Mucosa of descending colon (tissue), 3 donors: ENCODE measurements at regions not wholly inside any gene's neighbourhood (a gene's known extent, or its start where the extent isn't known, plus 50 kb on each side); places are given as distances from the start of the nearest gene placed in this dataset.

Experiments
- ATAC-seq: fragments of 200-7000 bp; cut with Tn5 transposase; one replicate; pipeline ENCODE4 v1.9.1; 2020; ENCODE audit warnings: mild to moderate bottlenecking, moderate library complexity
- DNase-seq, 3 donors: peaks; one replicate each; pipeline ENCODE4 v3.0.0-alpha.2; 2020
- H3K36me3 ChIP-seq: fragments of 200-600 bp; one replicate; pipeline ENCODE4 v1.8.0; 2021; ENCODE audit warnings: low read depth, mild to moderate bottlenecking
- H3K4me1 ChIP-seq: fragments of 200-600 bp; one replicate; pipeline ENCODE4 v1.8.0; 2021; ENCODE audit warnings: low read depth, mild to moderate bottlenecking
- H3K4me3 ChIP-seq: fragments of 200-600 bp; one replicate; pipeline ENCODE4 v1.8.0; 2021; ENCODE audit warnings: mild to moderate bottlenecking
- H3K9me3 ChIP-seq: fragments of 200-600 bp; one replicate; pipeline ENCODE4 v1.8.0; 2021; ENCODE audit warnings: mild to moderate bottlenecking
- intact Hi-C, 2 donors: fragments of 100-400 bp; cut with DNase I in 1 of 2; cut with micrococcal nuclease in 1 of 2; formaldehyde crosslinking; loops; one replicate each; pipeline versions ENCODE4 v1.11.0 to v1.11.1; 2022; cut with DNase I, micrococcal nuclease
- TF ChIP-seq, protein P1 (sequence below): fragments of 200-600 bp; IDR thresholded peaks from one replicate; pipeline ENCODE4 v1.8.0; 2022; ENCODE audit warnings: antibody characterized with exemption, mild to moderate bottlenecking
- donor health status: DM: no; HTN: no; CAD: no; lungs with moderate emphysema.
- donor health status: DM: no; HTN: no; CAD: no.
- donor health status: DM: no; HTN: yes; CAD: no.

DNA sequence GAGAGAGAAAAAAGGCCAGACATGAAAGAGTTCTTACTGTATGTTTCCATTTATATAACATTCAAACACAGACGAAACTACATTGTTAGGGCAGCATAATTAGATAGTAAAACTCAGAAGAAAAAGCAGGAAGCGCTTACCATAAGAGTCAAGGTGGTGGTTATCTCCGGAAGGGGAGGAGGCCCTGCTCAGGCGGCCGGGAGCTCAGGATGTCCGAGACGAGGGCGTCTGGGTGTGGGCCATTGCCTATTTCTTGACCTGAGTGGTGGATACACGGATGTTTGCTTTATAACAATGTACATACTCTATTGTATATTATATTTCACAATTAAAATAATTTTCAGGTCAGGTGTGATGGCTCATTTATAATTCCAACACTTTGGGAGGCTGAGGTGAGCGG lies 80.9 kb upstream of the COL5A1 start:
- DNase-seq: no peak
- no peak for ATAC-seq
- intact Hi-C loops: no loop called here

DNA sequence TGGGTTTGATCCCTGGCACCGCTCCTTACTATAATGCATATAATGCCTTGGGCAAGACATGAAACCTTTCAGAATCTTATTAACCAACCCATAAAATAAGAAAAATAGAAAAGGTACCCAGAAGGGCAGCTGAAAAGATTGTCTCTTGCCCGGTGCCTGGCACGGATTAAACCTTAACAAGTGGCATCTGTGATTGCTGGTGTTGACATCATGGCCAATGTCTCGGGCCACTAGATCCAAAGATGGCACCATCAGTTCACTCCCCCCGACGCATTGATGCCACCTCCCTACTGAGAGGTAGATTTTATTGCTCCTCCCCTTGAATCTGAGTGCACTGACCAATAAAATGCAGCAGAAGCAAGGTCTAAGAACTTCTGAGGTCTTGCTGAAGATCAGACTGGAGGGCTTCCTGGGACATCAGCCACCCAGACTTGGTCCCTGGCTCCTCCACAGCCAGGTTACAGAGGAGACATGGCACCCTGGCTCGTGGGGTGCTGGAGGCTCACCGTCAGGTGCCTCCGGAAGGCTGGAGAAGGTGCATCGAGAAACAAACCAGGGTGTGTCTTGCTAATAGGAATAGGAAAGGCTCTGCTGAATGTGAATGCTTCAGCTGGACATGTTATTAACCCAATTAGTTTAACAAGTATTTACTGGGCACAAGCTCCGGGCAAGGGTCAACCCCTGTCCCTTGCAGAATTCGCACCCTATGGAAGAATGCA lies 80.0 kb upstream of the COL5A1 start:
- no peaks in the 10 kb centered on the region for H3K36me3 ChIP-seq
- intact Hi-C loops: no loop called here
- no peak for ATAC-seq
- TF ChIP-seq, protein P1, sequence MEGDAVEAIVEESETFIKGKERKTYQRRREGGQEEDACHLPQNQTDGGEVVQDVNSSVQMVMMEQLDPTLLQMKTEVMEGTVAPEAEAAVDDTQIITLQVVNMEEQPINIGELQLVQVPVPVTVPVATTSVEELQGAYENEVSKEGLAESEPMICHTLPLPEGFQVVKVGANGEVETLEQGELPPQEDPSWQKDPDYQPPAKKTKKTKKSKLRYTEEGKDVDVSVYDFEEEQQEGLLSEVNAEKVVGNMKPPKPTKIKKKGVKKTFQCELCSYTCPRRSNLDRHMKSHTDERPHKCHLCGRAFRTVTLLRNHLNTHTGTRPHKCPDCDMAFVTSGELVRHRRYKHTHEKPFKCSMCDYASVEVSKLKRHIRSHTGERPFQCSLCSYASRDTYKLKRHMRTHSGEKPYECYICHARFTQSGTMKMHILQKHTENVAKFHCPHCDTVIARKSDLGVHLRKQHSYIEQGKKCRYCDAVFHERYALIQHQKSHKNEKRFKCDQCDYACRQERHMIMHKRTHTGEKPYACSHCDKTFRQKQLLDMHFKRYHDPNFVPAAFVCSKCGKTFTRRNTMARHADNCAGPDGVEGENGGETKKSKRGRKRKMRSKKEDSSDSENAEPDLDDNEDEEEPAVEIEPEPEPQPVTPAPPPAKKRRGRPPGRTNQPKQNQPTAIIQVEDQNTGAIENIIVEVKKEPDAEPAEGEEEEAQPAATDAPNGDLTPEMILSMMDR: no peak
- peak in 1 of 3 donors; percentile 2 for DNase-seq
- H3K4me3 ChIP-seq: no peak overlapping the region
- H3K9me3 ChIP-seq: no peaks in the 10 kb centered on the region
- H3K4me1 ChIP-seq: no peaks in the 10 kb centered on the region

More for the DNA sequence above, 80.9 kb upstream of the COL5A1 start:
- Histone ChIP-seq H3K9me3 (no peaks in the 10 kb centered on the region), H3K4me3 (no peak overlapping the region), H3K4me1 (no peaks in the 10 kb centered on the region), H3K36me3 (no peaks in the 10 kb centered on the region)
- TF ChIP-seq, protein P1: no peak

DNA sequence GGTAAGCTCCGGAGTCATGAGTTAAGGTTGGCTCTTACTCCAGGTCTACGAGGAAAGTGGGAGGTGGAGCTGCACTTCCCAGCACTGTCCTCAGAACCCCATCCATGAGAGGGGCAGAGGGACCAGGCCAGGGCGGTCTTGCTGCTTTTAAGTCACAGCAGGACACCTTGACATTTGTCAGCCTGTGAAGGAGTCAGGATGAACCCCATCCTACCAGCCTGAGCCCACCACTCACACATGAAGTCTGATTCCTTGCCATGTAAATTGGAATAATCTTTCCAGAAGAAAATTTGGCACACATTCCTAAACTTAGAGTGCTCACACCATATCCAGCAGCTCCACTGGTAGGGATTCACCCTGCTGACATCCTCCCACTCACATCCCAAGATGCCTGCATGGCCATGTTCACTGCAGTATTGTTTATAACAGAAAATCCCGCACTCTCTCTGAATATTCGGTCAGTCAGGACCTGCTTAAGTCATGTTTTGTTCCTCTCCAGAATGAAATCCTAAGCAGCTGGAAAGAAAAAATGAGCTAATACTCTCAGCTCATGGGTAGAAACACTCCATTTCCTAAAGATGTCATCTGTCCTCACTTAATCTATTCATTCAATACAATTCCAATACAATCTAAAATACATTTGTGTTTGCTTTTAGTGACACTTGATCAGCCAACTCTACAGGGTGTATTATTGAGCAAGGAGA lies 79.3 kb upstream of the COL5A1 start:
- intact Hi-C loops: no loop called here
- H3K4me3 ChIP-seq: no peak overlapping the region
- H3K4me1 ChIP-seq: no peaks in the 10 kb centered on the region
- no peaks in the 10 kb centered on the region for H3K36me3 ChIP-seq
- H3K9me3 ChIP-seq: peaks cover 3% of the 10 kb centered on the region
- DNase-seq (peak in 1 of 3 donors; percentile 4), ATAC-seq (no peak)
- TF ChIP-seq, protein P1: no peak

DNA sequence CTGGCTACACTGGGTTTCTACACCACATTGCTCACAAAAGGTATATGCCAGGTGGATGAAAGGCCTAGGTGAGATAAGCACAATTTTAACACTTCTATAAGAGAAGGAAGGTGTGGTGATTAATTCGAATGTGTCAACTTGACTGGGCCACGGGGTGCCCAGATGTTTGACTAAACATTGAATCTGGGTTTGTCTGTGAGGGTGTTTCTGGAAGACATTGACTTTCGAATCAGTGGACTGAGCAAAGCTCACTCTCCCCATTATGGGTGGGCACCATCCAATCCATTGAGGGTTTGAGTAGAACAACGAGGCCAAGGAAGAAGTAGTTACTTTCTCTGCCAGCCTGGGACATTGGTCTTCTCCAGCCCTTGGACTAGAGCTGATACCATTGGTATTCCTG lies 78.2 kb upstream of the COL5A1 start:
- DNase-seq (no peak), ATAC-seq (no peak)
- intact Hi-C loops: no loop called here
- Histone ChIP-seq H3K4me3 (no peak overlapping the region), H3K9me3 (peaks cover 3% of the 10 kb centered on the region), H3K36me3 (no peaks in the 10 kb centered on the region), H3K4me1 (no peaks in the 10 kb centered on the region)
- TF ChIP-seq, protein P1: no peak

DNA sequence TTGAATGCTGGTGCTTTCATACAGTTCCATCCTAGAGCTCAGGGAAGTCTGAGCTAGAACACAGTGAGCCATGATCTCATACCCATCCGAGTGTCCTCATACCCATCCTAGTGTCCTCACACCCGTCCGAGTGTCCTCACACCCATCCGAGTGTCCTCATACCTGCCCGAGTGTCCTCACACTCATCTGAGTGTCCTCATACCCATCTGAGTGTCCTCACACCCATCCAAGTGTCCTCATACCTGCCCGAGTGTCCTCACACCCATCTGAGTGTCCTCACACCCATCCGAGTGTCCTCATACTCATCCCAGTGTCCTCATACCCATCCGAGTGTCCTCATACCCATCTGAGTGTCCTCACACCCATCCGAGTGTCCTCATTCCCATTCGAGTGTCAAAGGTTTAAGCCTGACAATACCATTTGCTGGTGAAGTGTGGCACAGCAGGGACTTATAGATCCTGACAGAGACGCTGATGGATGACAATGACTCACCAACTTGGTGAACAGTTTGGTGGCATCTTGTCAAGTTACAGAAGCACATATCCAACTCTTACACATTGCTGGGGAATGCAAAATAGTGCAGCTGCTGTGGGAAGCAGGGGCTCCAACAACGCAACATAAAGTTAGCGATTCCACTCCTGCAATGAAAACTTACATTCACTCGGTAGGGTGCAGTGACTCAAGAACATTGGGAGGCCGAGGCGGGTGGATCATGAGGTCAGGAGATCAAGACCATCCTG lies 77.0 kb upstream of the COL5A1 start:
- TF ChIP-seq, protein P1: no peak
- intact Hi-C loops: no loop called here
- no peak for ATAC-seq
- Histone ChIP-seq H3K4me3 (no peak overlapping the region), H3K4me1 (no peaks in the 10 kb centered on the region), H3K9me3 (peaks cover 3% of the 10 kb centered on the region), H3K36me3 (no peaks in the 10 kb centered on the region)
- no peak for DNase-seq
